ENCODE measurements at regions not wholly inside any gene's neighbourhood (a gene's known extent, or its start where the extent isn't known, plus 50 kb on each side); places are given as distances from the start of the nearest gene placed in this dataset.

DNA sequence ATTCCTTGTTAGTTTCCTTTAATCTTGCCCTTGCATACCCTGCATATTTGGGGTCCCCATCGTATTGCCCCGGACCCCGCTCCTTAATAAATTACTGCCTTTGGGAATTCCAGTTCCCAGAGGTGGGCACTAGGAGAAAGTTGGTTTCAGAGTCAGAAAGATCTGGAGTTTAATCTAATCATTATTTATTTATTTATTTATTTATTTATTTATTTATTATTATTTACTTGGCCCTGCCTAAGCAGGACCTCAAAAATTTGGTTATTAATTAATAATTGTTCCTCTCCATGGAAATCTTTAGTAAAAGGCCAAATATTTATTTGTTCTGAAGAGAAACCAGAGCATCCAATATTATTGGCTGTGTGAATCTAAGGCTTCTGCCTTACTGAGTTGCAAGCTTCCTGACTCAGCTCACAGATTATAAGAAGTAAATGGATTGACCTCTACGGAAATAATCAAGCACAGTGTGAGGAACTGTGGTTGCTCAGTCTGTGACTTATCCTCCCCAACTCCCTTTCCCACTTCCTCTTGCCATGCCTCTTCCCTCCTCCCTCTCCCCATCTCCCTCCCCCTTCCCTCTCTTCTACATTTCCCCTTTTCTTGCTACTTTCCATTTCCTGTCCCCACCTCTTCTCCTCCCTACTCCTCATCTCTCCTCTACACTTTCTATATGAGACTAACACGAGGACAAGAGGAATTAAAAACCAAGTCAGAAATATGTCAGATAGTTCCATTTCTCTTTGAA, 61.5 kb upstream of the AP1S2 start:
- H3K27me3 ChIP-seq (ENCODE audit: control insufficient read depth, insufficient read depth, low read length): no peaks in the 10 kb centered on the region
- no peaks in the 10 kb centered on the region for H3K9me3 ChIP-seq (ENCODE audit: control insufficient read depth, insufficient read depth, low read length)
- TF ChIP-seq CTCF (IDR thresholded peaks at IDR 0.05; ENCODE audit: low read depth, low read length): no peak
- ChIA-PET POLR2A (no interaction called here), CTCF (no interaction called here)
- no peak overlapping the region for H3K27ac ChIP-seq (ENCODE audit: low read depth, low read length)
- H3K4me3 ChIP-seq (ENCODE audit: low read depth, low read length): no peak overlapping the region
- DNase-seq (ENCODE audit: low read depth, low spot score): no peak

GRCh38 chrX:15914486-15914885, 59.9 kb upstream of the AP1S2 start:
- no peaks in the 10 kb centered on the region for H3K27me3 ChIP-seq (ENCODE audit: control insufficient read depth, insufficient read depth, low read length)
- ChIA-PET POLR2A (no interaction called here), CTCF (no interaction called here)
- H3K4me3 ChIP-seq (ENCODE audit: low read depth, low read length): no peak overlapping the region
- TF ChIP-seq CTCF (IDR thresholded peaks at IDR 0.05; ENCODE audit: low read depth, low read length): no peak
- no peak overlapping the region for H3K27ac ChIP-seq (ENCODE audit: low read depth, low read length)
- no peak for DNase-seq (ENCODE audit: low read depth, low spot score)
- H3K9me3 ChIP-seq (ENCODE audit: control insufficient read depth, insufficient read depth, low read length): no peaks in the 10 kb centered on the region

- Histone ChIP-seq H3K4me3 (ENCODE audit: low read depth, low read length) (no peak overlapping the region), H3K27me3 (ENCODE audit: control insufficient read depth, insufficient read depth, low read length) (no peaks in the 10 kb centered on the region), H3K27ac (ENCODE audit: low read depth, low read length) (no peak overlapping the region), H3K9me3 (ENCODE audit: control insufficient read depth, insufficient read depth, low read length) (no peaks in the 10 kb centered on the region)
- CTCF ChIA-PET: no interaction called here
- POLR2A ChIA-PET: no interaction called here
- no peak for DNase-seq (ENCODE audit: low read depth, low spot score)
- TF ChIP-seq CTCF (IDR thresholded peaks at IDR 0.05; ENCODE audit: low read depth, low read length): no peak
Measured at GRCh38 chrX:15913146-15913545, 58.5 kb upstream of the AP1S2 start.

DNA sequence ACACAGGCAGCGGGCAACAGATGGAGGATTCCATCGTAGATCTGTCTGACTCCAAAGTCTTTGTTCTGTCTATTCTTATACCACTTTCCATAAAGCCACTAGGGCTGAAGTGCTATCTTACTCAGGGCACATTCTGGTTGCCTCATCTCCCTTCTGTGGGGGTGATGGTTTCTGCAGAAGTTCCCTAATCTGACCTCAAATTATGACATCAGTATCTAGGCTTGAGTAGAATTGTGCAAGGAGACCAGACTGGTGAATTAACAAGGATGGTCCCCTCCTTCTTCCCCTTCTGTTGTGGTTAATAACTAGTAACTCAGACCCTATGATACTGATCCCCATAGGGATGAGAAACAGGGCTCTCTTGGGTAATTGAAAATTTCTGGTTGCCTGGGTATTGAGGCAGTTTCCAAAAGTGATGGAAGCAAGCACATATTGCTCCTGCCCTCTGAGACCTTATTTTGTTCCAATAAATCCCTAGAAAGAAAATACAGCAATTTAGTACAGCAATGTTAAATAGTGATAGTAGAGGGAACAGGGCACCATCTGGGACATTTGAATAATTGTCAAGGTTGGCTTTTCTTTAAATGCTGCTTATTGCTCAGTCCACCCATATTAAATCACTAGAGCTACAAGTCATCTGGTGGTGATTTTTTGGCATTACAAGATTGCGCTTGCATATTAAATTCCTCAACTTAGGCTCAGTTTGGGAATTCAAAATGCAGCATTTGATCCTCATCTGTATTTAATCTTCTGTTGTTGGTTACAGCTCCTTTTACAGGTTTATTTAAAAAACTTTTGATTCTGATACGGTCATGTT, 57.3 kb upstream of the AP1S2 start:
- Histone ChIP-seq H3K4me3 (ENCODE audit: low read depth, low read length) (no peak overlapping the region), H3K27me3 (ENCODE audit: control insufficient read depth, insufficient read depth, low read length) (no peaks in the 10 kb centered on the region), H3K9me3 (ENCODE audit: control insufficient read depth, insufficient read depth, low read length) (no peaks in the 10 kb centered on the region), H3K27ac (ENCODE audit: low read depth, low read length) (no peak overlapping the region)
- TF ChIP-seq CTCF (IDR thresholded peaks at IDR 0.05; ENCODE audit: low read depth, low read length): no peak
- ChIA-PET POLR2A (no interaction called here), CTCF (no interaction called here)
- no peak for DNase-seq (ENCODE audit: low read depth, low spot score)

- Histone ChIP-seq H3K27ac (ENCODE audit: low read depth, low read length) (no peak overlapping the region), H3K4me3 (ENCODE audit: low read depth, low read length) (no peak overlapping the region), H3K9me3 (ENCODE audit: control insufficient read depth, insufficient read depth, low read length) (no peaks in the 10 kb centered on the region), H3K27me3 (ENCODE audit: control insufficient read depth, insufficient read depth, low read length) (no peaks in the 10 kb centered on the region)
- no peak for DNase-seq (ENCODE audit: low read depth, low spot score)
- ChIA-PET CTCF (no interaction called here), POLR2A (no interaction called here)
- TF ChIP-seq CTCF (IDR thresholded peaks at IDR 0.05; ENCODE audit: low read depth, low read length): no peak
Measured at GRCh38 chrX:15909605-15910004, 55.0 kb upstream of the AP1S2 start.

Data from AG04450 (cell line).